GM21737 (cell line): ENCODE measurements at regions not wholly inside any gene's neighbourhood (a gene's known extent, or its start where the extent isn't known, plus 50 kb on each side); places are given as distances from the start of the nearest gene placed in this dataset.
A peak's percentile ranks its signal among the peaks of the same experiment; 100 is the strongest.
"Not testable (repeated sequence)": the region's sequence is repeated elsewhere in the genome, so short reads cannot be mapped to it uniquely, and the experiment has no call there.

Experiments used
- ATAC-seq: cut with Tn5 transposase; IDR thresholded peaks from one replicate; pipeline ENCODE4 v1.9.1; 2021; ENCODE audit warnings: mild to moderate bottlenecking, moderate library complexity; ENCODE audit not compliant: unreplicated experiment

GRCh38 chr20:19890445-19891051 is 126.6 kb upstream of the NAA20 start:
- no peak for ATAC-seq

DNA sequence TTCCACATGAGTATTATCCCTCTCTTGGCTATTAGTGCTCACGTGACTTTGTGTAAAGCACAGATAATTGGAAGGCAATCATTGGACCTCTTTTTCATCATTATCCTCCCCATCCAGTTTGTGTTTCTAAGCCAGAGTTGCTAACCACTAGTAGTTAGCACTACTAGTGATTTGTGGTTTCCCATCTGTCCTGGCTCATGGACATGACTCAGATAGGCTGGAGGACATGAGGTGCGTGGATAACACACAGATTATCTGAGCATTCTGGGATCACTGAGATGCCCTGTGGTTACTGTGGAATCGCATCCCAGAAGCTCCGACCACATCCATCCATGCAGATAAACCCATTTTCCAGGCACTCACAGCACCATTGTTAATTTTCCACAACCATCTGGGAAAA is 123.8 kb upstream of the NAA20 start:
- ATAC-seq, result no peak

DNA sequence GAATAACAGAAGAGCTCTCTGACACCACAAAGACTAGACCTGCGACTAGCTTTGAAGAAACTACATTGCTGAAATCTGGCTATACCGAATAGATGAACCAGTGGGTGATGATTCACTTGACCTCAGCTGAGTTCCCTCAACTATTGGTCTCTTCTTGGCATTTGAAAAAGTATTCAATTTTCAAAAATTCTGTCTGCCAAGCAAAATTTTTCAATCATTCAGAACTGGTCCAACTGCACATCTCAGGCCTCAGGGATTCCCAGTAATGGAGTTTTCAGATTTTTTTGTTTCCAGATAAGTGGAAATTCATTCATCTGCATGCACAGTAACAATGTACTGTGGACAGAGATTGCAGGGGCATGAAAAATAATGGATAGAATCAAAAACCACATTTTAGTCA is 121.4 kb upstream of the NAA20 start:
- ATAC-seq, result no peak

DNA sequence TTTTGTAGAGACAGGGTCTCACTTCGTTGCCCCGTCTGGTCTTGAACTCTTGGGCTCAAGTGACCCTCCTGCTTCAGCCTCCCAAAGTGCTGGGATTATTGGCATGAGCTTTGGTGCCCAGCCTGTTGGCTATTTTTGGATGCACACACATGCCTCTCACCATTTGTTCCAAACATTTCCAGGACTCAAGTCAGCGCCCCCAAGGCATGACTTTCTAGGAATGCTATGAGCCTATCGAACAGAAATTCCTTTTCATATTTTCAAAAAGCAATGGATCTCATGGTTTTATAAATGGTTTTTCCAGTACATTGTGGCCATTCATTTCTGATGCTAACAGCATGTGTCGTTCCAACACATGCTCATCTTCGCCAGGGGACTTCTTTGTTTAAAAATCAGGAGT is 119.3 kb upstream of the NAA20 start:
- ATAC-seq, result no peak

DNA sequence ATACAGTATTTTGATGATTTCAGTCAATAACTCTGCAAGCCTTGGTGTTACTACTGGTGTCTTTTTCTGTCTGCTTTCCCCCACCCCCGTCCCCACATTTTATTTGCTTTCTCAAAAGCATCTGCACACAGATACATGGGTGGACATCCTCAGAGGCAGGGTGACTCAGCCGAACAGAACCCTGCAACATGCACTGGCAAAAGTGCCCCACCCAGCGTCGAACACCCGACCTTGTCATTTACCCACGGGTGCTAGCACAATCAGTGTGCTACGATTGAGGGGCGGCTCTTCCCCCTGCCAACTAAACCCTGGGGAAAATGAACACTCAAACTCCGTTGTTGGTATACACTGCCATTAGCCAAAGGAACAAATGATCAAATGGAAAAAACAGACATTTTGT is 115.9 kb upstream of the NAA20 start:
- ATAC-seq, result no peak

GRCh38 chr20:19903168-19903811 is 113.9 kb upstream of the NAA20 start:
- peak; percentile 57 for ATAC-seq

DNA sequence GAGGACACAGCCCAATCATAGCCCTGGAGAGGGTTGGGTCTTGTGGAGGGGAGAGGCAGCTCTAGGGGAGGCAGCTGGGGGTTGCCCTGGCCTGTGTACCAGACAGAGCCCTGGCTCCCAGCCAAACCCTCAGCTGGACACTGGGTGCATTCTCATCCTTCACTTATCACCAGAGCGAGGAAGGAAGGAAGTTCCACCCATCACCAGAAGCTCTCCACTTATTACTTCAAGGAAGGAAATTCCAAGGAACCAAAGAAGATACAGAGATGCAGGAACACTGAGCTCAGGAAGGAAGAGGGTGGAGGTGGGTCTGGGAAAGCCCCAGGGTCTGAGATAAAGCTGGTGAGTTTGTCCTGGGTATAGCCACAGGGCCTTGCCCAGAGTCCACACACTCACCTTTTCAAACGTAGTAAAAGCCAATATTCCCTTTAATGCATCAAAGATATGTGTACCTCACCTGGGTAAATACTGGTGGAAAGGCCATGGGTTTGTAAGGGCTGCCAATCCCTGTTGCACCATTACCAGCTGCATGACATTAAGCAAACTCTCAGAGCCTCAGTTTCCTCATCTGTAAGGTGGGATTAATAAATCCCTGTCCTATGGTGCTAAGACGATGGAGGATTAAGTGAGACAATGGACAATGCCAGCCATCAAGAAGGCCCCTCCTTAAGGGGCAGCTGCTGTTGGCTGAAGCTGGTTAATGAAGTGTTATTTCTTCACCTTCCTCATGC is 109.7 kb upstream of the NAA20 start:
- ATAC-seq, result no peak

DNA sequence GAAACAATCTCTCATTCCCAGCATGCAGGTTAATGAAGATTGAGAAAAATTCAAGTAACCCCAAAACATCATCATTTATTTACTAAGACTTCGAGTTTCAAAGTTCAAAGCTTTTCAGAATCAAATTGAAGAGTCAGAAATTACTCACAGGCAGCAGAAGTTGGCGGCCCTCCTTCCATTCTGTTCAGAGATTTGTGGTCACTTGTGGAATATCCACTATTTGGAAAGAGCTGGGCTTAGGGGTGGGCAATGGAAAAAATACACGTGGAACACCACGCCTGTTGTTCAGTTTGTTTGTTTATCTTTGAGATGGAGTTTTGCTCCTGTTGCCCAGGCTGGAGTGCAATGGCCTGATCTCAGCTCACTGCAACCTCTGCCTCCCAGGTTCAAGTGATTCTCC is 108.6 kb upstream of the NAA20 start:
- ATAC-seq, result no peak

- ATAC-seq, result no peak
These were observed 107.4 kb upstream of the NAA20 start for GRCh38 chr20:19909725-19910124.

DNA sequence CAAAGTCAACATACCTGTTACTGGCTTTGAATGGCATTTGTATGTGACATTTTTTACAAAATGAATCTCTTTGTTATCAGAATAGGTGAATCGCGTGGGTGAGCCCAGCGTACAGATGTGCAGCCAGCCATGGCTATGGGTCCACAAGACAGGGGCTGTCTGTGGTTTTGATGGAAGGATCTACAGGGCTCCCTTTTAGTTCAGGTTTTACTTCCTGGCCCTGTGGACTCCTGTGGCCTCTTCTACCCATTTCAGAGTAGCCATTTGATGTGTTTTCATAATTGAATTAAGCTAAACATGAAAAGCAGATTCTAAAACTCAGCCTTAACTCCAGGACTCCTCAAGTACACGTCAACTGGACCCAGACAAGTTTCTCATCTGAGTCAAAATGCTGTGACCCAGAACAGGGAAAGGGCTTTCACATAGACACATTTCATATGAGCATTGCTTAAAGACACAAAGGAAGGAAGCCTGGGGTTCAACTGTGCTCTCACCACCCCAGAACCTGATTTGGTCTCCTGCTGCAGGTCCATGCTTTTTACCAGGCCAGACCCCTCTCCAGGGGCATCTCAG is 105.3 kb upstream of the NAA20 start:
- ATAC-seq, result no peak

- no peak for ATAC-seq
These were observed 103.8 kb upstream of the NAA20 start for GRCh38 chr20:19913349-19913748.

DNA sequence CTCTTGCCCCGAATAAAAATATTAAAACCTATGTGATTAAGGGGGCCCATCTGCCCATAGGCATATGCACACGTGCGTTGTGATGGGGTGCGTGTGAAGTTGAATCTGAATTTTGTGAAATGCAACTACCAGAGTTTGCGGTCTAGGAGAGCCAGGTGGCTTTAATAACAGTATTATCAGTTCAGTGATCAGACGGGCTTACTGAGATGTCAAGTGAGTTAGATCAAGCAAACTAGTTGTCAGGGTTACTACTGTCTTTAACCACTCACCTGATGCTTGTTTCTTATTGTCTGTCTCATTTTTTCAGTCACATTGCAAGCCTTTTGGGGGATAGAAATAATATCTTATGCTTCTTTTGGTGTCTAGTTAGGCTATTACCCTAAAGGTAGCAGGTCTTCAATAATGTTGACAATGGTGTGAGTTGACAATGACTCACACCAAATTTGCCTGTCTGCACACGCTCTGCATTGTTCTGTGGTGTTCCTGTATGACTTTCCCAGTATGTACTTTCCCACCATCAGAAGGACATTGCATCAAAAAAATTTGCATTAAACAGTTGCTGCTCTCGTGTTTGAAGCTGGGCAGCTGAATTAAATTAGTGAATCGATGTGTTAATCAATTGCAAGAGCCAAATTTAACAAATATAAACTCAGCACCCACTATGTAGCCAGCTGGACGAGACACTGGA is 103.1 kb upstream of the NAA20 start:
- no peak for ATAC-seq

- ATAC-seq, result no peak
These were observed 101.9 kb upstream of the NAA20 start for GRCh38 chr20:19915111-19915798.

GRCh38 chr20:19916531-19917485 is 100.4 kb upstream of the NAA20 start:
- no peak for ATAC-seq

- no peak for ATAC-seq
These were observed 98.2 kb upstream of the NAA20 start for GRCh38 chr20:19918965-19919329.

- ATAC-seq, result no peak
These were observed 96.6 kb upstream of the NAA20 start for GRCh38 chr20:19920381-19921138.

DNA sequence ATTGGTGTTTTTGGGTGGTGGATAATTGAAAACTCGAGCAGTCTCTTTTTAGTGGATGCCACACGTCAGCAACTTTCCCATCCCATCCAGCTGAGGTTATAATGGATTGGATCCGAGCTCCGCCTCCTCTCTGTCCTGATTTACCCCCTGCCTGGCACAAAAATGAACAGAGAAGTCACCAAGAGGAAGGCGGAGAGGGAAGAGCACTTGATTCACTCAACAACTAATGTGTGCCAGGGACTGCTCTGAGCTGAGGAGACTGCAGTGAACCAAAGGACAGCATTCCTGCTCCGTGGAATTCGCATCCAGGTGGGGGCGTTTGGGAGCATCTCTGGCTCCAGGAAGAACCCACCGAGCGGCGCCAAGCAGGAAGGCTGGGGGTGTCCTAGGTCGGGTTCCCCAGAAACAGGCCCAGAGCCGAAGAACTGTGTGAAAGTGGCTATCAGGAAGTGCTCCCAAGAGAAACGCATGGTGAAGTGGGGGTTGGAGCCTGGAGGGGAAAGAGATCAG is 95.8 kb upstream of the NAA20 start:
- ATAC-seq, result no peak

- not testable (repeated sequence) for ATAC-seq
These were observed 95.3 kb upstream of the NAA20 start for GRCh38 chr20:19921829-19922228.

- no peak for ATAC-seq
These were observed 94.4 kb upstream of the NAA20 start for GRCh38 chr20:19922716-19923115.
